Astrocyte (in vitro differentiated cells and primary cell): ENCODE measurements at regions not wholly inside any gene's neighbourhood (a gene's known extent, or its start where the extent isn't known, plus 50 kb on each side); places are given as distances from the start of the nearest gene placed in this dataset.

Experiments used
- EZH2 ChIP-seq: IDR thresholded peaks from 2 replicates; pipeline ENCODE4 v1.6.1; 2012; ENCODE audit warnings: mild to moderate bottlenecking, low read length, inconsistent platforms; ENCODE audit not compliant: insufficient read depth
- TF ChIP-seq, protein P1 (sequence below): IDR thresholded peaks from 2 replicates; pipeline ENCODE4 v1.5.1; 2011; ENCODE audit warnings: low read depth, mild to moderate bottlenecking, inconsistent platforms, low read length, moderate library complexity; ENCODE audit not compliant: insufficient read depth

DNA sequence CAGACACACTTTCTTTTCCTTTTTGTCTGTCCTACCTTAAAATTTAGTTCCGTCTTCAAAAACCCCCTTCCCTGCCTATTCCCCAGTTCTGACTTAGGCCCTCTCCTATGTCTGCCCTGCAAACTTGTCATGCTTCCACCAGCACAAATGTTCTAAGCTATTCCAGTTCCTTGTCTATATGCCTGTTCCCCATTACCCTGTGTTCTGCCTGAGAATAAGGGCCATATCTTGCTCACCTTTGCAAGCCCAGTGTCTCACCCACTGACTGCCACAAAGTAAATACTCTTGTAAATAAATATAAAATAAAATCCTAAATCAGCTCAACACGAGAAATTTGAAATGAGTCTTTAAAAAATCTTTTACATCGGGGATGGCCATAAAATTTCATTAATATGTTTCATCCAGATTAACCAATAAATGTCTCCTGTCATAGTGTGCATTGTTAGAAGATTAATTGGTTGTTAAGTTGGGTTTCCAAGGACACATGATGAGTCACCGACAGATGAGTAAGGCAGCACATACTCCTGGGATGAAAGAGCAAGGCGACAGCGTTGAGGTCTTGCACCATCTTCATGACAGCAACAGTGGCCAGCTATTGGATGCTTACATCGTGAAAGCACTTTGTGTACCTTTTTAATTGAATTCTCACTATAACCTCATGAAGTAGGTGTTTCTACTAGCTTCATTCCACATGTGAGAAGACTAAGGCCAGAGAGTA is 92.6 kb upstream of the NGF start:
- TF ChIP-seq, protein P1, sequence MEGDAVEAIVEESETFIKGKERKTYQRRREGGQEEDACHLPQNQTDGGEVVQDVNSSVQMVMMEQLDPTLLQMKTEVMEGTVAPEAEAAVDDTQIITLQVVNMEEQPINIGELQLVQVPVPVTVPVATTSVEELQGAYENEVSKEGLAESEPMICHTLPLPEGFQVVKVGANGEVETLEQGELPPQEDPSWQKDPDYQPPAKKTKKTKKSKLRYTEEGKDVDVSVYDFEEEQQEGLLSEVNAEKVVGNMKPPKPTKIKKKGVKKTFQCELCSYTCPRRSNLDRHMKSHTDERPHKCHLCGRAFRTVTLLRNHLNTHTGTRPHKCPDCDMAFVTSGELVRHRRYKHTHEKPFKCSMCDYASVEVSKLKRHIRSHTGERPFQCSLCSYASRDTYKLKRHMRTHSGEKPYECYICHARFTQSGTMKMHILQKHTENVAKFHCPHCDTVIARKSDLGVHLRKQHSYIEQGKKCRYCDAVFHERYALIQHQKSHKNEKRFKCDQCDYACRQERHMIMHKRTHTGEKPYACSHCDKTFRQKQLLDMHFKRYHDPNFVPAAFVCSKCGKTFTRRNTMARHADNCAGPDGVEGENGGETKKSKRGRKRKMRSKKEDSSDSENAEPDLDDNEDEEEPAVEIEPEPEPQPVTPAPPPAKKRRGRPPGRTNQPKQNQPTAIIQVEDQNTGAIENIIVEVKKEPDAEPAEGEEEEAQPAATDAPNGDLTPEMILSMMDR, result no peak
- TF ChIP-seq EZH2, result no peak
